GM18868 (cell line): ENCODE measurements at regions not wholly inside any gene's neighbourhood (a gene's known extent, or its start where the extent isn't known, plus 50 kb on each side); places are given as distances from the start of the nearest gene placed in this dataset.

Experiments used
- ATAC-seq: cut with Tn5 transposase; IDR thresholded peaks from one replicate; pipeline ENCODE4 v1.9.1; 2021; ENCODE audit warnings: mild to moderate bottlenecking, moderate library complexity; ENCODE audit not compliant: unreplicated experiment

GRCh38 chr1:239025223-239025622, 361.1 kb upstream of the CHRM3 start:
- ATAC-seq: peak; percentile 88

GRCh38 chr1:239023732-239024360, 362.5 kb upstream of the CHRM3 start:
- no peak for ATAC-seq

- ATAC-seq: no peak
These were observed 370.0 kb upstream of the CHRM3 start for GRCh38 chr1:239016337-239016736.

- ATAC-seq: no peak
These were observed 375.0 kb upstream of the CHRM3 start for GRCh38 chr1:239011382-239011781.

GRCh38 chr1:239008568-239008967, 377.8 kb upstream of the CHRM3 start:
- ATAC-seq: no peak

GRCh38 chr1:239006276-239006675, 380.1 kb upstream of the CHRM3 start:
- no peak for ATAC-seq

- ATAC-seq: no peak
These were observed 386.4 kb upstream of the CHRM3 start for GRCh38 chr1:238999944-239000343.

- ATAC-seq: no peak
These were observed 387.8 kb upstream of the CHRM3 start for GRCh38 chr1:238998577-238998976.

GRCh38 chr1:238991765-238992495, 394.4 kb upstream of the CHRM3 start:
- ATAC-seq: no peak

GRCh38 chr1:238985312-238985711, 401.1 kb upstream of the CHRM3 start:
- ATAC-seq: no peak

GRCh38 chr1:238982736-238983135, 403.6 kb upstream of the CHRM3 start:
- no peak for ATAC-seq

- ATAC-seq: no peak
These were observed 404.9 kb upstream of the CHRM3 start for GRCh38 chr1:238981317-238981933.

GRCh38 chr1:238980053-238980452, 406.3 kb upstream of the CHRM3 start:
- ATAC-seq: no peak

- ATAC-seq: no peak
These were observed 421.7 kb upstream of the CHRM3 start for GRCh38 chr1:238964631-238965030.

- no peak for ATAC-seq
These were observed 423.4 kb upstream of the CHRM3 start for GRCh38 chr1:238962941-238963340.

GRCh38 chr1:238961790-238962189, 424.6 kb upstream of the CHRM3 start:
- no peak for ATAC-seq

- ATAC-seq: no peak
These were observed 426.3 kb upstream of the CHRM3 start for GRCh38 chr1:238960071-238960470.

GRCh38 chr1:238955934-238956333, 430.4 kb upstream of the CHRM3 start:
- ATAC-seq: no peak

GRCh38 chr1:238954865-238955264, 431.5 kb upstream of the CHRM3 start:
- ATAC-seq: no peak

- ATAC-seq: no peak
These were observed 432.8 kb upstream of the CHRM3 start for GRCh38 chr1:238953448-238954010.

- ATAC-seq: peak; percentile 56
These were observed 434.6 kb upstream of the CHRM3 start for GRCh38 chr1:238951809-238952208.

GRCh38 chr1:238950784-238951183, 435.6 kb upstream of the CHRM3 start:
- ATAC-seq: peak; percentile 79
